ENCODE measurements at regions not wholly inside any gene's neighbourhood (a gene's known extent, or its start where the extent isn't known, plus 50 kb on each side); places are given as distances from the start of the nearest gene placed in this dataset.

DNA sequence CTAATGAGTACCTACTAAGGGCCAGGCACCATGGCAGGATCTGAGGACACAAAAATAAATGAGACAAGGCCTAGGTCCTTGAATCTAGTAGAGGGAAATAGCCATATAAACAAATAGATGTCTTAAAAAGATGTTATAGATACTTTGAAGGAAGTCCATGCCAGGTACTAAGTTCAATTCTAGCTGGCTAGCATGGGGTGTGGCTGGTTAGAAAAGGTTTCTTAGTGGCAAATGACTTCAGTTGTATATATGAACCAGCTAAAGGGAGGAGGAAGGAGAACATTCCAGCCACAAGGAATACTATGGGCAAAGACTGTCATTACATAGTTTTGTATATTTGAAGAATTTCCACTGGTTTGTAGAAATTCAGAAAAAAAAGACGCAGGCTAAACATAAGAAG, 133.6 kb upstream of the BMP4 start:
- TF ChIP-seq TEAD4 (IDR thresholded peaks at IDR 0.05; ENCODE audit: borderline replicate concordance, insufficient read depth) (no peak), SMC3 (IDR thresholded peaks at IDR 0.05; ENCODE audit: low read depth, low read length) (no peak)
- TF ChIP-seq, protein P1, sequence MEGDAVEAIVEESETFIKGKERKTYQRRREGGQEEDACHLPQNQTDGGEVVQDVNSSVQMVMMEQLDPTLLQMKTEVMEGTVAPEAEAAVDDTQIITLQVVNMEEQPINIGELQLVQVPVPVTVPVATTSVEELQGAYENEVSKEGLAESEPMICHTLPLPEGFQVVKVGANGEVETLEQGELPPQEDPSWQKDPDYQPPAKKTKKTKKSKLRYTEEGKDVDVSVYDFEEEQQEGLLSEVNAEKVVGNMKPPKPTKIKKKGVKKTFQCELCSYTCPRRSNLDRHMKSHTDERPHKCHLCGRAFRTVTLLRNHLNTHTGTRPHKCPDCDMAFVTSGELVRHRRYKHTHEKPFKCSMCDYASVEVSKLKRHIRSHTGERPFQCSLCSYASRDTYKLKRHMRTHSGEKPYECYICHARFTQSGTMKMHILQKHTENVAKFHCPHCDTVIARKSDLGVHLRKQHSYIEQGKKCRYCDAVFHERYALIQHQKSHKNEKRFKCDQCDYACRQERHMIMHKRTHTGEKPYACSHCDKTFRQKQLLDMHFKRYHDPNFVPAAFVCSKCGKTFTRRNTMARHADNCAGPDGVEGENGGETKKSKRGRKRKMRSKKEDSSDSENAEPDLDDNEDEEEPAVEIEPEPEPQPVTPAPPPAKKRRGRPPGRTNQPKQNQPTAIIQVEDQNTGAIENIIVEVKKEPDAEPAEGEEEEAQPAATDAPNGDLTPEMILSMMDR (IDR thresholded peaks at IDR 0.05) = no peak

Measured in SK-N-SH (cell line).